GM12874 (cell line): ENCODE measurements at regions not wholly inside any gene's neighbourhood (a gene's known extent, or its start where the extent isn't known, plus 50 kb on each side); places are given as distances from the start of the nearest gene placed in this dataset.

ENCODE experiments used
- CTCF ChIP-seq: IDR thresholded peaks from 2 replicates; pipeline ENCODE4 v1.5.1; 2011; ENCODE audit warnings: low read depth, mild to moderate bottlenecking, control low read depth, low read length, moderate library complexity; ENCODE audit not compliant: insufficient read depth

GRCh38 chr3:182412066-182412465 is 381.2 kb upstream of the ATP11B start:
- no peak for TF ChIP-seq CTCF

- no peak for TF ChIP-seq CTCF
Observed at GRCh38 chr3:182413061-182413460, 380.2 kb upstream of the ATP11B start.

GRCh38 chr3:182413682-182414081 is 379.6 kb upstream of the ATP11B start:
- TF ChIP-seq CTCF = no peak

GRCh38 chr3:182414586-182414985 is 378.7 kb upstream of the ATP11B start:
- no peak for TF ChIP-seq CTCF

- TF ChIP-seq CTCF = no peak
Observed at GRCh38 chr3:182420741-182421140, 372.6 kb upstream of the ATP11B start.

- no peak for TF ChIP-seq CTCF
Observed at GRCh38 chr3:182424006-182424405, 369.3 kb upstream of the ATP11B start.

- no peak for TF ChIP-seq CTCF
Observed at GRCh38 chr3:182435860-182436259, 357.4 kb upstream of the ATP11B start.

GRCh38 chr3:182436547-182436946 is 356.8 kb upstream of the ATP11B start:
- no peak for TF ChIP-seq CTCF
